Hematopoietic multipotent progenitor cell treated with erythropoietin and hydrocortisone succinate and interleukin-3 and kit ligand, for 15 days (in vitro differentiated cells): ENCODE measurements at regions not wholly inside any gene's neighbourhood (a gene's known extent, or its start where the extent isn't known, plus 50 kb on each side); places are given as distances from the start of the nearest gene placed in this dataset.

Experiments
- DNase-seq: peaks from one replicate; pipeline ENCODE4 v3.0.0-alpha.2; 2015; ENCODE audit warnings: low spot score

DNA sequence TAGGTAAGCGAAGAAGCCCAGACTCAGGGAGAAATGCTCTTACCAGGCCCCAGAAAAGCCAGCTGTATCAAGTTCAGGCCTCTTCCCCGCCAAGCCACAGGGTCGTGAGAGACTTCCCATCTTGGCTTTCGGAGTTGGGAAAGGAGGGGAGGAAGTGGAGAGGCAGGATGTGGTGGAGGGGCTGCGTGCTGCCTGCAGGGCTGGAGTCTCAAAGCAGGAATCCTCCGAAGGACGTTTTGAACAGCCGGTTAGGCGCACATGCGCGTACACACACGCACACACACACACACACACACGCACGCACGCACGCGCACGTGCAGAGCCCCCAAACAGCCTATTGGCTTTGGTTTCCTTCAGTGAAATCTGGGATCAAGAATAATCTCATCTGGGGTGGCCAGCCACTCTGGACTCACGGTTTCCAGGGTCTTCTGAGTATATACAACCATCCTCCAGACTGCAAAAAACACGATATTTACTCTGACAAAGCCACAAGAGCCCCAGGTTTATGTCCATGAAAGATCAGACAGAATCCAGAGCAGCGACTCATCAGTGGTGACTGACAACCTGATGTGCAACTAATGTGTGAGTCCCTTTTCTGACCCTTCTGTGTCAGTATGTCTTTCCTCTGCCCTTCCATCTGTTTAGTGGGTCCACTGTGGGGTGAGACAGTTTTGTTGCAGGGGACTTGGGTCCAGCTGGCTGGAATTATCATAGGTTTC lies 115.0 kb upstream of the ZNF438 start:
- no peak for DNase-seq

- no peak for DNase-seq
Measured at GRCh38 chr10:31147210-31147608, 115.5 kb upstream of the ZNF438 start.

- DNase-seq = no peak
Measured at GRCh38 chr10:31148951-31149350, 117.3 kb upstream of the ZNF438 start.

- DNase-seq = no peak
Measured at GRCh38 chr10:31149835-31150512, 118.3 kb upstream of the ZNF438 start.

DNA sequence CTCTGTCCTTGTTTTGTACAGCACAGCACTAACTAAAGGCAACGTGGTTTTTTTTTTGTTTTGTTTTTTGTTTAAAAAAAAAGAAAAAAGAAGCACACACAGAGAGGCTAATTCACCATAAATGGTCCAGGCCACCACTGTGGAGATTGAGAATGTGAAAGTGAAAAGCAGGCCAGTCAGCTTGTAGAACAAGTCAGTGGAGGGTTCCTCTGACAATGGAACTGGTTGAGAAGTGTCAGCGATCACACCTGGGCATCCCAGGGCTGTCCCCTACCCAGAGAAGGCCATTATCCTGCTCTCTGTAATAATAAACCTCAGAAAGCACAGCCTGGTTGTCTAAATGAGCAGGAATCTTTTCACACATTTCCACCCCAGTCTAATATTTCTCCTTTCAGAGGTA lies 119.6 kb upstream of the ZNF438 start:
- no peak for DNase-seq

GRCh38 chr10:31152421-31153135 lies 120.9 kb upstream of the ZNF438 start:
- no peak for DNase-seq

DNA sequence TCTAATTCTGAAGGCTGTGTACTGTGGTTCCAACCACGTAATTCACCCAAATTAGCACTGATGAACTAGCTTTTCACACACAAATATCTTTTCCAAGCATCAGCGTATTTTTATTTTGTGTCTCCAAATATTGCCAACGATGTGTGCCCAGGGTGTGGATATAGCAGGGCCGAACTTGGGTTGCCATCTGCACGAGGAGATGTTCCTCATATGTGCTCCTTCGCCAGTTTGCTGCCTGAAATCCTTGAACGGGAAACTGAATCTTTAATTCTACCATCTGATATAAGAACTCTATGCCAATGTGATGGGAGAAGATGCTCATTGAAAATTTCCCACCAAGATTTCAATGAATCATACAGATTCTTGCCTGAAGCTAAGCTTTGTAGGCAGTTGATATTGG lies 121.5 kb upstream of the ZNF438 start:
- no peak for DNase-seq

DNA sequence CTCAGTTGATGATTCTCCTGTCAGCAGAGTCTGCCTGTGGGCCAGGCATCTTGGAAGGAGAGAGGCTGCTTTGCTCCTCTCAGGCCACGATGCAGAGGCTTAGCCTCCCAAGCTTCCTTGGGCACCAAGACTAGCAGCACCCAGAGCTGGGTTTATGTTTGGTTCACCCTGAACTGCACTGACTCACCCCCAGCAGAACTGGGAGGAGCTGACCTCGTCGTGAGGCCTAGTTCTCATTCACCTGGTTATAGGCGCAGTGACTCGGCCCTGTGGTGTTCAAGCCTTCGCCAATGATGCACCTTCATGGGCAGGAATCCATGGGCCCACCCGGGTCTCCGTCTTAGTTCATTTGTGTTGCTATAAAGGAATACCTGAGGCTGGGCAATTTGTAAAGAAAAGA lies 122.0 kb upstream of the ZNF438 start:
- no peak for DNase-seq

DNA sequence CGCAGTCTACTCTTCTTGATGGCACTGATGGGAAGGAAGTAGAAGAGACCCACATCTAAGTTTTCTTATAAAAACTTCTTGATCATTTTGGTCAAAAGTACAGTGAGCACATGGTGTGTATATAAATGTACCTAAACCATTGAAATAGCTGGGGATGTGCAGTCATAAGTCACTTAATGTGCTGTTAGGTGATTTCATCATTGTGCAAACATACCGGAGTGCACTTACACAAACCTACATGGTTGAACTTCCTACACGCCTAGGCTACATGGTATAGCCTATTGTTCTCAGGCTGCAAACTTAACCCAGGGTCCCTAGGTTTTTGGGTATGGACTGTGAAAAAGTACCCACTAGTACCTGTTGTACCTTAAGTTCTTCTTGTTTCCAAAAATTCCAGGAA lies 123.3 kb upstream of the ZNF438 start:
- no peak for DNase-seq

DNA sequence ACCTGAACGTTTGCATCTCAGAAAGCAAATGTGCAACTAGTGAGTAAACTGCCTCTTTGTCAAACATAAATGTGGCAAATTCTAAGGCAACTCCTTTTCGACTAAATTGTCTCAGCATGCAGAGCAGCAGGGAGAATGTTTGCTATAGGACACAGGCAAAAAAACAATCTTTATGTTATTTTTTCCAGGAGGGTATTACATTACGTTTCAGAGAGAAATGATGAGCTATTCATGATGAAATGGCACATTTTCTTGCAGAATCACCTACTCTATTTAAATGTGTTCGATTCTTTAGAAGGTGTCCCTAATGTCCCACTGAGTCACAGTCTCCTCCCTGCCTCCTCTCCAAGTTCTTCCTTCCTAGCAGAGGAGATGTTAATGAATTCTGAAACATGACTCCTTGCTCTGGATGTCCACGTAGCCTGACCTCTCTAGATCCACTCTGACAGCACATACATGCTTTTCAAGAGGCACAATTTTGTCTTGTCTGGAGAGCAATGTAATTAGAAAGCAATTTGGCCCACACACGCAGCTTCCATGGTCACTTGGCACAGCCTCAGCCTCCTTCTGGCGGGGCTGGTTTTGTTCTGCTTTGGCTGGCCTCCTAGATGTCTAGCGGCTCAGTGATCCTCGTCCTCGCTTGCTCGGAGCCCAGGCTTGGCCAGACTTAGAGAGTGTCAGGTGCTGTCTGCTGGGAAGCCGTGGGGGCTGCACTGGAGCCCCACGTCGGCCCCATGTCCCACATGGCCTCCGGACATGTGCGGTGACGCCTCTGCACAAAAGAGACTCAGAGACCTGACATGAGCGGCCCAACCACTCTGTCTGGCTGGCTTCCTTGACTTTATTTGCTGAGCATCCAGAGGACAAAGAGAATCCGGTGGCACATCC lies 125.7 kb upstream of the ZNF438 start:
- no peak for DNase-seq

GRCh38 chr10:31158011-31158658 lies 126.5 kb upstream of the ZNF438 start:
- DNase-seq = no peak

DNA sequence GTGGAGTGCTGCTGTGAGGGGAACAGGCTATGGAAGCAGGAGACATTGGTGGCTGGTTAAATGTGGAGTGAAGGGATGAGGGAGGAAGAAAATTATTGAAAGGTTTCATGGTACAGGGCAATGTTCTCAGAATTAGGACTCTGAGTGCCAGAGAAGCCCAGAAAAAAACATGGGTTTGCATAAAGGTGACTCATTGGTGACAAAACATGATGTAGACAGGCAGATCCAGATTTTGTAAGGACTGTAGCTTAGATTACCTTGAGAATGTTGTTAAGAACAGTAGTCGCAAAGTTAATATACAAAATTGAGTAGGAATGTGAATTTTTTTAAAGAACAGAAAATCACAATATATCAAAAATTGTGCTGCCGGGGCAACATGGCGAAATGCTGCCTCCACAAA lies 134.9 kb upstream of the ZNF438 start:
- DNase-seq = no peak

DNA sequence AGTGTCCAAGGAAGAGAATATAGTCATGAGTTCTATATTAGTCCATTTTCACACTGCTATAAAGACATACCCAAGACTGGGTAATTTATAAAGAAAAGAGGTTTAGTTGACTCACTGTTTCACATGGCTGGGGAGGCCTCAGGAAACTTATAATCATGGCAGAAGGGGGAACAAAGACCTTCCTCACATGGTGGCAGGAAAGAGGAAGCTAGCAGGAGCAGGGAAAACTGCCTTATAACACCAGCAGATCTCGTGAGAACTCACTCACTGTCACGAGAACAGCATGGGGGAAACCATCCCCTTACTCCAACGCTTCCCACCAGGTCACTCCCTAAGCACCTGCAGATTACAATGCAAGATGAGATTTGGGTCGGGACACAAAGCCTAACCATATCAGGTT lies 139.0 kb upstream of the ZNF438 start:
- DNase-seq = no peak

GRCh38 chr10:31171402-31172083 lies 139.9 kb upstream of the ZNF438 start:
- no peak for DNase-seq

DNA sequence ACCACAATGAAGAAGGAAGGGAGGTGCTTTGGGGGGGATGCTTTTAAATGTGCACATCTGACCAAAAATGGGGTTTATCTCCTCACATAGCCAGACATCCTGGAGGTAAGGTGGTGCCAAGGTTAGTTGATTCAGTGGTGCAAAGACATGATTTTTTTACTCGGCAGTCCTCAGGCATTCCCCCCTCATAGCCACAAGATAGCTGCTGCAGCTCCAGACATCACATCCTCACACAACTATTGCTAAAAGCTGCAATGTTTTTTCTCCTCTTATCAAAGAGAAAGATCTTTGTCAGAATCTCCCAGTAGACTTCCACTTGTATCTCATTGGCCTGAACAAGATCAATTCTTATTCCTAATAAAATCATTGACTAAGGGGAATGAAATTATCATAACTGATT lies 141.3 kb upstream of the ZNF438 start:
- no peak for DNase-seq

- DNase-seq = no peak
Measured at GRCh38 chr10:31173752-31174151, 142.1 kb upstream of the ZNF438 start.

GRCh38 chr10:31179091-31179680 lies 139.8 kb upstream of the ZEB1 start:
- DNase-seq = no peak

DNA sequence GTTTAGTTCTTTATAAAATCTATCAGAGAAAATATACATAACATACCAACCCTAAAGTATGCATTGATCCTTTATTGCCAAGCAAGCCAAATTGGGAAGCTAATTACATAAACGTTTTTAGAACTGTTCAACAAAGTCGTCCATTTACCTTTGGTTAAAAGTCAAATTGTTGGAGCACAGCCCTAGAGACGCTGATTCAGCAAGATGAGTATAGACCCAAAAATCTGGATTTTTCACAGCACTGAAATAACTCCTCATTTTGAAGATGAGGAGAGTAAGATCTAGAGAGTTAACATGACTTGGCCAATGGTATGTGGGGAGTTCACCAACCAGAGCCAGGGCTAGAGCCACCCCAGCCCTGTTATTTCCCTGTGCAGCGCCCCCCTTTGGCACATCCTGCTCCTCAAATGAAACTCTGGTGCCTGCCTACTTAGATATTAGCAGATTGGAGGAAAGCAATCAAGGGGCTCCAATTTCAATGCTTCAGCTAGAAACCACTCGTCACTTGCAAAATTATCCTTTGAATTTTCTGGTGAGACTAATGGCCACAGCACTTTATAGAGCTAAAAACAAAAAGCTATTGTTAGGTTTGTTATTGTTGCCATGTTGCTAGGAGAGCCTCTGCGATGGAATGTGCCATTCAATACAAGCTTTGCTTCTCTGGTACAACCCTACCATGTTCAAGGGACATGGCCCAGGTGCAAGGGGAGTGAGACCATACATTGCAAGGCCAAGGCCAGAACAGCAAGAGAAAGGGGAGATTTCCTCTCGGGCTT lies 132.6 kb upstream of the ZEB1 start:
- DNase-seq = no peak

DNA sequence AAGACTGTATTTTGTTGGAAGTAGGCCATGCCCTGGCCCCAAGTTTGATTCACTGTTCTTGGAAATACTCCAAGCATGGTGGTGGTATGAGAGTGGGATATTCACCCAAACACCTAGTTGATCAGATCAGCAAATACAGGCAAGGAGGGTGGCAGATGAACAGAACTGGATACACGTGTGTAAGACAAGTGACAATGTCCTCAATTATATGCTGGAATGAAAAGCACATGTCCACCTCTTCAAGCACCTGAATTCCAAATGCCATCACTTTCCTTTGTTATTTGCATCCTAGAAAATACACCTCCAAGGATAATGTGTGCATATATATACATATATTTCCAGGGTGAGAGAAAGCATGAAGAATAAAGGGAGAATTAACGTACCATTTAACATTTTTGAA lies 131.8 kb upstream of the ZEB1 start:
- no peak for DNase-seq

- no peak for DNase-seq
Measured at GRCh38 chr10:31187607-31188210, 131.3 kb upstream of the ZEB1 start.
